ENCODE measurements at regions not wholly inside any gene's neighbourhood (a gene's known extent, or its start where the extent isn't known, plus 50 kb on each side); places are given as distances from the start of the nearest gene placed in this dataset.
A peak's percentile ranks its signal among the peaks of the same experiment; 100 is the strongest.

GRCh38 chr14:71654810-71655209 is 277.4 kb upstream of the RGS6 start:
- TF ChIP-seq CTCF (conservative IDR thresholded peaks at IDR 0.05; ENCODE audit: low read depth, low read length): no peak
- H3K4me3 ChIP-seq (ENCODE audit: low read depth, low read length): no peak overlapping the region
- no peak for DNase-seq (ENCODE audit: low read depth)

DNA sequence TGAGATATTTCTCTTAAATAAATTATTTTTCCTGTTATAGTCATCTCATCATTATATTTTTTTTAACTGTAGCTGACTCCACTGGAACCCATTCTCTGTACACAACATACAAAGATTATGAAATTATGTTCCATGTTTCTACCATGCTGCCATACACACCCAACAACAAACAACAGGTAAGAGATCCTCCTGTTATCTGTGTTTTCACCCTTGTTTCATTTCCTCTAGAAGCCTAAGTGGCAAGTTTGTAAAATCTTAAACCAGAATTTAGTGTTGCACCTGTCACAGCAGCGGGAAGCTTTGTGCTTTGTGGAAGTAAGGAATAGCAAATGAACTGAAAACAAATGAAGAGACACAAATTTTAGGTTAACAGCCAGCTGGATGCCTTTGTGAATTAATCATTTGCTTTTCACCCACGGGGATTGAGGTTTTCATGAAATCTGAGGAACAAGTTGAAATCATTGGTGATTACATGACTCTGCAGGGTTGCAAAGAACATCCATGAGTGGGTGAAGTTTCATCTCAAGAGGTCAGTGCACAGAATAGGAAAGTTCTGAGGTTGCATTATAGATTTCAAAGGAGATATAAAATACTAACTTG is 273.9 kb upstream of the RGS6 start:
- no peak for TF ChIP-seq CTCF (conservative IDR thresholded peaks at IDR 0.05; ENCODE audit: low read depth, low read length)
- peak; percentile 61 for DNase-seq (ENCODE audit: low read depth)

GRCh38 chr14:71659159-71659558 is 273.1 kb upstream of the RGS6 start:
- no peak overlapping the region for H3K4me3 ChIP-seq (ENCODE audit: low read depth, low read length)
- peak; percentile 62 for DNase-seq (ENCODE audit: low read depth)
- no peak for TF ChIP-seq CTCF (conservative IDR thresholded peaks at IDR 0.05; ENCODE audit: low read depth, low read length)

More for the DNA sequence above, 273.9 kb upstream of the RGS6 start:
- H3K4me3 ChIP-seq (ENCODE audit: low read depth, low read length): no peak overlapping the region

DNA sequence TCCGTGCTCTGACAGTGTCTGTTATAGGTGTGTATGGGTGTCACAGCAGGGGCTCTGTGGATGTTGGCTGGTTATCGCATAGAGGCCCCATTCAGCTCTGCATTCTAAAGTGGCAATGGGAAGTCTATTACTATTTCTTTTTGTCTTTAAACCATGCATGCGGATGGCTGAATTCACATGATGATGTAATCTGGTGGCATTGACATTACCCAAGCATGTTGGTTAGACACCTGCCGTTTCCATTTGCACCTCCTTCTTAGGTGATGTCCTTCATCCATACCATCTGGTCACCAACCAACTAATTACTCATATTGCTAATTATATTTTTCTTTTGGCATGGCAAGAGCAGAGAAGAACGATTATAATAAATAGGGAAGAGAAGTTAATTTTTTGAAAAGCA is 270.8 kb upstream of the RGS6 start:
- no peak for DNase-seq (ENCODE audit: low read depth)
- H3K4me3 ChIP-seq (ENCODE audit: low read depth, low read length): no peak overlapping the region
- no peak for TF ChIP-seq CTCF (conservative IDR thresholded peaks at IDR 0.05; ENCODE audit: low read depth, low read length)

DNA sequence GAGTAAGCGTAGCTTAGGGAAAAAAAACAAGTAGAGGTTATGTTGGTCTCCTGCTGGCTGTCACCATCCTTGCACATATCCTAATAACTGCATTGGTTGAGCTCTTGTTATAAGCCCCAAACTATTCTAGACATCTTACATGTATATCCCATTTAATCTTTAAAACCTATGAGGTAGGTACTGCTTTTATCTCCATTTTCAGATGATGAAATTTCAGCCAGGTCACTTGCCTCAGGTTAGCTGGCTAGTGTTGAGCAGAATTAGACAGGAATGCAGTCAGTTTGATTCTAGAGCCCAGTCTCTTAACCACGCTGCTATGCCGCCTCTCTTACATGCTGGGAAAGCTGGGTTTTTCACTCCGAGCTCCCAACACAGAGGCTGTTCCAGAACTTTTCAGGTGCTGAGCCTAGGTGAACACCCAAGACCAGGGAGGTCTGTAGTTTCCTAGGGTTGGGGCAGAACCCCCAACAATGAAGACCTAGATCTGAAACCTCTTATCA is 269.9 kb upstream of the RGS6 start:
- no peak for TF ChIP-seq CTCF (conservative IDR thresholded peaks at IDR 0.05; ENCODE audit: low read depth, low read length)
- DNase-seq (ENCODE audit: low read depth): no peak
- H3K4me3 ChIP-seq (ENCODE audit: low read depth, low read length): no peak overlapping the region

GRCh38 chr14:71665157-71665556 is 267.1 kb upstream of the RGS6 start:
- peak; percentile 91 for DNase-seq (ENCODE audit: low read depth)
- no peak for TF ChIP-seq CTCF (conservative IDR thresholded peaks at IDR 0.05; ENCODE audit: low read depth, low read length)
- H3K4me3 ChIP-seq (ENCODE audit: low read depth, low read length): no peak overlapping the region

DNA sequence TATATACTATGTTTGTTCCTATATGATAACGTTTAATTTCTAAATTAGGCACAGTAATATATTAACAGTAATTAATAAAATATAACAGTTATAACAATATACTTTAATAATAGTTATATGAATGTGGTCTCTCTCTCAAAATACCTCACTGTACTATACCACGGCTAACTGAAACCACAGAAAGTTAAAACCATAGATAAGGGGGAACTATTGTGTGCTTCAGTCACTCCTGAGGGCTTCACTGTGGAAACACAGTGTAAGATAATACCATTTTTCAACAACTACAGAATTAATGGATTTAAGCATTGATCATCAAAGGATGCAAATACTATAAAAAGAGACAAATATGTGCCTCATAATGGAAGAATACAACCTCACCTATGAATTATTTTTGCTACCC is 266.4 kb upstream of the RGS6 start:
- no peak overlapping the region for H3K4me3 ChIP-seq (ENCODE audit: low read depth, low read length)
- TF ChIP-seq CTCF (conservative IDR thresholded peaks at IDR 0.05; ENCODE audit: low read depth, low read length): no peak
- DNase-seq (ENCODE audit: low read depth): peak; percentile 55

Measured in choroid plexus epithelial cell (primary cell).